Adrenal gland (tissue), 9 donors: ENCODE measurements at regions not wholly inside any gene's neighbourhood (a gene's known extent, or its start where the extent isn't known, plus 50 kb on each side); places are given as distances from the start of the nearest gene placed in this dataset.

Source experiments
- DNase-seq, 7 donors: peaks; one replicate each; pipeline ENCODE4 v3.0.0-alpha.2; 2019 to 2020
- H3K27ac ChIP-seq, 5 donors: fragments of 200-600 bp; sonication (generic) in 4 of 5; 1 replicate in 3 of 5; 2 replicates in 2 of 5; pipeline versions ENCODE4 v1.5.1 to v1.8.0; 2016 to 2020; ENCODE audit warnings: mild to moderate bottlenecking in 1 of 5
- H3K27me3 ChIP-seq: fragments of 200-600 bp; 2 replicates; pipeline ENCODE4 v1.8.0; 2021
- H3K36me3 ChIP-seq, 2 donors: fragments of 200-600 bp; replicated peaks in 1 of 2; 1 replicate in 1 of 2; 2 replicates in 1 of 2; pipeline versions ENCODE4 v1.5.1 to v1.8.0; 2018 to 2022
- H3K4me1 ChIP-seq, 2 donors: fragments of 200-600 bp; replicated peaks in 1 of 2; 1 replicate in 1 of 2; 2 replicates in 1 of 2; pipeline versions ENCODE4 v1.5.1 to v1.8.0; 2018 to 2021
- H3K4me3 ChIP-seq, 4 donors: fragments of 200-600 bp; sonication (generic) in 3 of 4; one replicate each; pipeline ENCODE4 v1.5.1; 2016 to 2018
- H3K9me3 ChIP-seq, 3 donors: fragments of 200-600 bp; sonication (generic) in 1 of 3; replicated peaks in 1 of 3; 1 replicate in 2 of 3; 2 replicates in 1 of 3; pipeline versions ENCODE4 v1.5.1 to v1.8.0; 2016 to 2021
- POLR2A ChIP-seq, 2 donors: fragments of 450-650 bp; IDR thresholded peaks; one replicate each; pipeline ENCODE4 v1.6.1; 2017; ENCODE audit warnings: antibody characterized with exemption in 2 of 2, mild to moderate bottlenecking in 2 of 2, moderate library complexity in 1 of 2
- WGBS, 4 donors: extraction: QIAGEN DNeasy Blood & Tissue Kit in 2 of 4; methylation state at CpG; one replicate each; pipeline versions ENCODE4 v1.1.5 to v1.1.7; 2013 to 2017; 5-methylcytosine and 5-hydroxymethylcytosine counted together
- intact Hi-C, 2 donors: fragments of 100-400 bp; cut with DNase I; formaldehyde crosslinking; loops; one replicate each; pipeline versions ENCODE4 v1.14.1 to v1.15.0; 2022 to 2023
- TF ChIP-seq, protein P1 (sequence below), 6 experiments: fragments of 450-650 bp in 4 of 6; fragments of 200-600 bp in 2 of 6; sonication (generic) in 1 of 6; IDR thresholded peaks; 1 replicate in 5 of 6; 2 replicates in 1 of 6; pipeline versions ENCODE4 v1.5.1 to v1.8.0; 2016 to 2021; ENCODE audit warnings: antibody characterized with exemption in 6 of 6, mild to moderate bottlenecking in 2 of 6, moderate library complexity in 1 of 6
- donor health status: healthy with polysubstance abuse.
- donor health status: Bipolar disorder and iron deficiency.
- donor health status: DM: yes; HTN: yes; CAD: no.
- donor health status: DM: no; HTN: no; CAD: no.
- donor health status: DM: no; HTN: no; CAD: no.

DNA sequence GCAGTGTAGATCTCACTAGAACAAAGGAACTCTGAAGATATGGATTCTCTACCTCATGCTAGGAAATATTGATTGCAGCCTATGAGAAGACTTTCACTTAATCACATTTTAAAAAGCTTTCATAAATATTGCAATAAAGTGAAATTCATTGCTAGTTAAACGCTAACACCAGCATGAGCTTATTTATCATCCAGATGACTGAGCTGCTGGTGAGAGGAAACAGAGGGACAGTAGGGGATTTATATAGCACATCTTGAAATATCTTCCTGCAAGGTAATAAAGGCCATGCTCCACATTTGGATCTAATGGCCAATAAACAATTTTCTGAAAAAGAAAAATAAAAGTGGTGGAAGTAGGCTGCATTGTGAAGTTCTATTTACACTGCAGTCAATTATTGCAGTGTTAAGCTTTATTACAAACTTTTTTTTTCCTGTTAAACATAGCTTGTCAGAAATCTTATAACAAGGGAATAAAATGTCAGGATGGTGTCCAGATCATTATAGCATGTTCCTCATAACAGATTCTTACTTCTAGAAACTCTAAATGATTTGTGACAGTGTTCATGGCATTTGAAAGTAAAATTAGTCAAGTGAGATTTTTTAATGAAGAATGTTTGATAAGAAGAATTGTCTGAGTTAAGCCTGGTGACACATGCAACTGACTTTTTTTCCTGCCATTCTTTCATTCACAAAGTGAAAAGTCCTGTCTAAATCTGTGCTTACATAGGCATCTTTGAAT lies 342.6 kb downstream of the DMAC1 start:
- intact Hi-C loops: no loop called here
- DNase-seq: no peak
- no peaks in the 10 kb centered on the region for H3K4me1 ChIP-seq
- no peak overlapping the region for H3K27ac ChIP-seq
- 31 to 74% (median 56%) methylated on average over 1 of the region's 1 CpG for WGBS, 4 donors
- no peaks in the 10 kb centered on the region for H3K27me3 ChIP-seq
- no peaks in the 10 kb centered on the region for H3K9me3 ChIP-seq
- no peaks in the 10 kb centered on the region for H3K36me3 ChIP-seq
- TF ChIP-seq, protein P1, sequence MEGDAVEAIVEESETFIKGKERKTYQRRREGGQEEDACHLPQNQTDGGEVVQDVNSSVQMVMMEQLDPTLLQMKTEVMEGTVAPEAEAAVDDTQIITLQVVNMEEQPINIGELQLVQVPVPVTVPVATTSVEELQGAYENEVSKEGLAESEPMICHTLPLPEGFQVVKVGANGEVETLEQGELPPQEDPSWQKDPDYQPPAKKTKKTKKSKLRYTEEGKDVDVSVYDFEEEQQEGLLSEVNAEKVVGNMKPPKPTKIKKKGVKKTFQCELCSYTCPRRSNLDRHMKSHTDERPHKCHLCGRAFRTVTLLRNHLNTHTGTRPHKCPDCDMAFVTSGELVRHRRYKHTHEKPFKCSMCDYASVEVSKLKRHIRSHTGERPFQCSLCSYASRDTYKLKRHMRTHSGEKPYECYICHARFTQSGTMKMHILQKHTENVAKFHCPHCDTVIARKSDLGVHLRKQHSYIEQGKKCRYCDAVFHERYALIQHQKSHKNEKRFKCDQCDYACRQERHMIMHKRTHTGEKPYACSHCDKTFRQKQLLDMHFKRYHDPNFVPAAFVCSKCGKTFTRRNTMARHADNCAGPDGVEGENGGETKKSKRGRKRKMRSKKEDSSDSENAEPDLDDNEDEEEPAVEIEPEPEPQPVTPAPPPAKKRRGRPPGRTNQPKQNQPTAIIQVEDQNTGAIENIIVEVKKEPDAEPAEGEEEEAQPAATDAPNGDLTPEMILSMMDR (IDR thresholded peaks at IDR 0.05): no peak
- TF ChIP-seq POLR2A (IDR thresholded peaks at IDR 0.05): no peak
- no peak overlapping the region for H3K4me3 ChIP-seq

DNA sequence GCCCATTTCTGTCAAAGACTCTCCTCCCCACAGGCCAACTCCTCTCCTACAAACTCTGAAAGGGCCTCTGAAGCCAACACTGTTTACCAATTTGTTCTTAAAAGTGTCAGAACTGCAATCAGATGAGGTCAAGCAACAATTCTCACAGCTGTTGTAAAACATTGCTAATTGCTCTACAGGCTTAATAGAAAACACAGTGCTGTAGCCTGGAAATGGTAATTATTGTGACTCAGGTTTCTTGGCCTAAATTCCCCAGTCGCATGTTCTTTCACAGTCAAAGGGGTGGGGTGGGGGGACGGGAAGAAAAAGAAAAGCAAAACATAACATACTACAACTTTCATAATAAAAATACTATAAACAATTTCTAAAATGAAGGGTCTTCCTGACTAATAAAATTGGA lies 343.2 kb downstream of the DMAC1 start:
- Histone ChIP-seq H3K27ac (no peak overlapping the region), H3K9me3 (no peaks in the 10 kb centered on the region), H3K36me3 (no peaks in the 10 kb centered on the region), H3K4me1 (no peaks in the 10 kb centered on the region), H3K4me3 (no peak overlapping the region), H3K27me3 (no peaks in the 10 kb centered on the region)
- DNase-seq: no peak
- TF ChIP-seq, protein P1 (IDR thresholded peaks at IDR 0.05): no peak
- TF ChIP-seq POLR2A (IDR thresholded peaks at IDR 0.05): no peak
- WGBS, 4 donors: 43 to 59% (median 57%) methylated on average over 2 of the region's 2 CpGs
- intact Hi-C loops: no loop called here

DNA sequence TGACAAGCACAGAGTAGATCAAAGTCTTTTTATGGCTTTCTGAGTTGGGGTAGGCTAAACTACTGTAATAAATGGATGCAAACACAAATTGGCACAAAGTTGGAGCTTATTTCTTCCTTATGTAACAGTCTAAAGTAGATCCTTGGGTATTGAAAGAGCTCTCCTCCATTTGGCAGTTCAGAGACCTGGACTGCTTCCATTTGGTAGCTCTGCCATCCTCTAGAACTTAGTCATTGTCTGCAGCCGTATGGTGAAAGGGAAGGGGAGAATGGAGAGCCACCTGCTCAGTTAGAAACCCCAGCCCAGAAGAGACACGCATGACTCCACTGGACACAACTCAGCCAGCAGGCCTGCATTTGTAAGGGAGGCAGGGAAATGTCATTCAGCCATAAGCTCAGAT lies 345.0 kb downstream of the DMAC1 start:
- H3K4me3 ChIP-seq: no peak overlapping the region
- H3K27ac ChIP-seq: no peak overlapping the region
- no peaks in the 10 kb centered on the region for H3K4me1 ChIP-seq
- DNase-seq: no peak
- H3K36me3 ChIP-seq: no peaks in the 10 kb centered on the region
- no peaks in the 10 kb centered on the region for H3K27me3 ChIP-seq
- 63 to 82% (median 71%) methylated on average over 1 to 2 of the region's 2 CpGs for WGBS, 4 donors
- H3K9me3 ChIP-seq: no peaks in the 10 kb centered on the region
- TF ChIP-seq POLR2A (IDR thresholded peaks at IDR 0.05): no peak
- TF ChIP-seq, protein P1 (IDR thresholded peaks at IDR 0.05): no peak
- intact Hi-C loops: no loop called here

DNA sequence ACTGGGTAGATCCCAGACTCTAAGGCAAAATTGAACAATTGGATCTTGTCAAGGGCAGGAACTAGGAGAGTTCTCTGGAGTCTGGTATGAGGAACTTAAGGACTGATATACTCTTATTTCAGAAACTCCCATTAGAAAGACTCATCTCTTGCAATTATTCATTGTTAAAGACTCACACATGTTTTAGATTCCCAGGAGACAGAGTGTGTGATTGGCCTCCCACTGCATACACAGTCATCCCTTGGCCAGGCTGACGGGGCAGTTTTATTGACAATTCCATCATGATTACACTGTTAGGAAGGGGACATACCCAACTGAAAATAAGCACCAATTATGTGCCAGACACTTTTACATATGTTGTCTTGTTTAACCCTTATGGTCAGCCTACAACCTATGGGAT lies 347.2 kb downstream of the DMAC1 start:
- H3K9me3 ChIP-seq: no peaks in the 10 kb centered on the region
- no peaks in the 10 kb centered on the region for H3K4me1 ChIP-seq
- H3K36me3 ChIP-seq: no peaks in the 10 kb centered on the region
- H3K27me3 ChIP-seq: no peaks in the 10 kb centered on the region
- whole genome bisulfite sequencing, 4 donors: 0 to 75% (median 18%) methylated on average over 1 of the region's 1 CpG
- H3K27ac ChIP-seq: no peak overlapping the region
- H3K4me3 ChIP-seq: no peak overlapping the region
- TF ChIP-seq, protein P1 (IDR thresholded peaks at IDR 0.05): no peak
- no peak for TF ChIP-seq POLR2A (IDR thresholded peaks at IDR 0.05)
- intact Hi-C loops: no loop called here
- no peak for DNase-seq
